ENCODE measurements at regions not wholly inside any gene's neighbourhood (a gene's known extent, or its start where the extent isn't known, plus 50 kb on each side); places are given as distances from the start of the nearest gene placed in this dataset.

- TF ChIP-seq ISL1 (CRISPR knock-in tag; IDR thresholded peaks at IDR 0.05) (no peak), ZNF565 (CRISPR knock-in tag; conservative IDR thresholded peaks at IDR 0.05; ENCODE audit: low read depth) (no peak), TCF4 (CRISPR knock-in tag; IDR thresholded peaks at IDR 0.05; ENCODE audit: borderline replicate concordance) (peak; percentile 49; the same call in 1 of the 2 replicates), GLIS3 (CRISPR knock-in tag; IDR thresholded peaks at IDR 0.05) (no peak), SNAI2 (CRISPR knock-in tag; IDR thresholded peaks at IDR 0.05) (no peak), CSRNP3 (CRISPR knock-in tag; IDR thresholded peaks at IDR 0.05) (no peak), ZC3H10 (CRISPR knock-in tag; IDR thresholded peaks at IDR 0.05) (no peak), BACH2 (CRISPR knock-in tag; IDR thresholded peaks at IDR 0.05; ENCODE audit: borderline replicate concordance) (no peak), ZFP3 (CRISPR knock-in tag; IDR thresholded peaks at IDR 0.05) (no peak), ZNF8 (CRISPR knock-in tag; IDR thresholded peaks at IDR 0.05) (no peak), ESRRG (CRISPR knock-in tag; IDR thresholded peaks at IDR 0.05) (no peak)
- TF ChIP-seq, protein P1, sequence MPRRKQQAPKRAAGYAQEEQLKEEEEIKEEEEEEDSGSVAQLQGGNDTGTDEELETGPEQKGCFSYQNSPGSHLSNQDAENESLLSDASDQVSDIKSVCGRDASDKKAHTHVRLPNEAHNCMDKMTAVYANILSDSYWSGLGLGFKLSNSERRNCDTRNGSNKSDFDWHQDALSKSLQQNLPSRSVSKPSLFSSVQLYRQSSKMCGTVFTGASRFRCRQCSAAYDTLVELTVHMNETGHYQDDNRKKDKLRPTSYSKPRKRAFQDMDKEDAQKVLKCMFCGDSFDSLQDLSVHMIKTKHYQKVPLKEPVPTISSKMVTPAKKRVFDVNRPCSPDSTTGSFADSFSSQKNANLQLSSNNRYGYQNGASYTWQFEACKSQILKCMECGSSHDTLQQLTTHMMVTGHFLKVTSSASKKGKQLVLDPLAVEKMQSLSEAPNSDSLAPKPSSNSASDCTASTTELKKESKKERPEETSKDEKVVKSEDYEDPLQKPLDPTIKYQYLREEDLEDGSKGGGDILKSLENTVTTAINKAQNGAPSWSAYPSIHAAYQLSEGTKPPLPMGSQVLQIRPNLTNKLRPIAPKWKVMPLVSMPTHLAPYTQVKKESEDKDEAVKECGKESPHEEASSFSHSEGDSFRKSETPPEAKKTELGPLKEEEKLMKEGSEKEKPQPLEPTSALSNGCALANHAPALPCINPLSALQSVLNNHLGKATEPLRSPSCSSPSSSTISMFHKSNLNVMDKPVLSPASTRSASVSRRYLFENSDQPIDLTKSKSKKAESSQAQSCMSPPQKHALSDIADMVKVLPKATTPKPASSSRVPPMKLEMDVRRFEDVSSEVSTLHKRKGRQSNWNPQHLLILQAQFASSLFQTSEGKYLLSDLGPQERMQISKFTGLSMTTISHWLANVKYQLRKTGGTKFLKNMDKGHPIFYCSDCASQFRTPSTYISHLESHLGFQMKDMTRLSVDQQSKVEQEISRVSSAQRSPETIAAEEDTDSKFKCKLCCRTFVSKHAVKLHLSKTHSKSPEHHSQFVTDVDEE (CRISPR knock-in tag; IDR thresholded peaks at IDR 0.05), result no peak
- TF ChIP-seq, protein P2, sequence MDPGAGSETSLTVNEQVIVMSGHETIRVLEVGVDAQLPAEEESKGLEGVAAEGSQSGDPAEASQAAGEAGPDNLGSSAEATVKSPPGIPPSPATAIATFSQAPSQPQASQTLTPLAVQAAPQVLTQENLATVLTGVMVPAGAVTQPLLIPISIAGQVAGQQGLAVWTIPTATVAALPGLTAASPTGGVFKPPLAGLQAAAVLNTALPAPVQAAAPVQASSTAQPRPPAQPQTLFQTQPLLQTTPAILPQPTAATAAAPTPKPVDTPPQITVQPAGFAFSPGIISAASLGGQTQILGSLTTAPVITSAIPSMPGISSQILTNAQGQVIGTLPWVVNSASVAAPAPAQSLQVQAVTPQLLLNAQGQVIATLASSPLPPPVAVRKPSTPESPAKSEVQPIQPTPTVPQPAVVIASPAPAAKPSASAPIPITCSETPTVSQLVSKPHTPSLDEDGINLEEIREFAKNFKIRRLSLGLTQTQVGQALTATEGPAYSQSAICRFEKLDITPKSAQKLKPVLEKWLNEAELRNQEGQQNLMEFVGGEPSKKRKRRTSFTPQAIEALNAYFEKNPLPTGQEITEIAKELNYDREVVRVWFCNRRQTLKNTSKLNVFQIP (CRISPR knock-in tag; IDR thresholded peaks at IDR 0.05; ENCODE audit: borderline replicate concordance, low read depth), result no peak
- TF ChIP-seq, protein P3, sequence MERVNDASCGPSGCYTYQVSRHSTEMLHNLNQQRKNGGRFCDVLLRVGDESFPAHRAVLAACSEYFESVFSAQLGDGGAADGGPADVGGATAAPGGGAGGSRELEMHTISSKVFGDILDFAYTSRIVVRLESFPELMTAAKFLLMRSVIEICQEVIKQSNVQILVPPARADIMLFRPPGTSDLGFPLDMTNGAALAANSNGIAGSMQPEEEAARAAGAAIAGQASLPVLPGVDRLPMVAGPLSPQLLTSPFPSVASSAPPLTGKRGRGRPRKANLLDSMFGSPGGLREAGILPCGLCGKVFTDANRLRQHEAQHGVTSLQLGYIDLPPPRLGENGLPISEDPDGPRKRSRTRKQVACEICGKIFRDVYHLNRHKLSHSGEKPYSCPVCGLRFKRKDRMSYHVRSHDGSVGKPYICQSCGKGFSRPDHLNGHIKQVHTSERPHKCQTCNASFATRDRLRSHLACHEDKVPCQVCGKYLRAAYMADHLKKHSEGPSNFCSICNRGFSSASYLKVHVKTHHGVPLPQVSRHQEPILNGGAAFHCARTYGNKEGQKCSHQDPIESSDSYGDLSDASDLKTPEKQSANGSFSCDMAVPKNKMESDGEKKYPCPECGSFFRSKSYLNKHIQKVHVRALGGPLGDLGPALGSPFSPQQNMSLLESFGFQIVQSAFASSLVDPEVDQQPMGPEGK (CRISPR knock-in tag; IDR thresholded peaks at IDR 0.05; ENCODE audit: borderline replicate concordance), result no peak
These were observed 184.8 kb downstream of the GABRG1 start for GRCh38 chr4:45939056-45939455.

All from SK-N-SH treated with all-trans-retinoic acid at 6 μM for 48 hours (cell line).